ENCODE measurements at regions not wholly inside any gene's neighbourhood (a gene's known extent, or its start where the extent isn't known, plus 50 kb on each side); places are given as distances from the start of the nearest gene placed in this dataset.

DNA sequence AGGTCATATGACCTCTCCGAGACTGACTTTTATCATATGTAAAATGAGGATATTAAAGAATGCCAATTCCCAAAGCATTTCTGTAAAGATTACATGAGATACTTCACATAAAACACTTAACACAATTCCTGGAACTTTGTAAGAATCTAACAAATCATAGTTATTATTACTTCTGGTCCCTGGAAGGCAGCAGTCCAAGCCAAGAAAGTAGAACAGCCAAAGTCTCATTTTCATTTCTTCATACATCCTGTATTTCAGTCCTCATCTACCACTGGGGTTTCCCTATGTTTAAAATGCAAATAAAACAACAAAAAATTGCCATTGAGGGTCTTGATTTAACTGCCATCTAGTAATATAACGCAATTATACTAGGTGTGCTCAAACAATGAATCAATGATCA, 179.5 kb downstream of the MARCHF11 start:
- TF ChIP-seq EZH2 (IDR thresholded peaks at IDR 0.05; ENCODE audit: borderline replicate concordance) (no peak), EZH2phosphoT487 (IDR thresholded peaks at IDR 0.05; ENCODE audit: low read depth, severe bottlenecking, unreplicated experiment) (no peak)
- TF ChIP-seq, protein P1, sequence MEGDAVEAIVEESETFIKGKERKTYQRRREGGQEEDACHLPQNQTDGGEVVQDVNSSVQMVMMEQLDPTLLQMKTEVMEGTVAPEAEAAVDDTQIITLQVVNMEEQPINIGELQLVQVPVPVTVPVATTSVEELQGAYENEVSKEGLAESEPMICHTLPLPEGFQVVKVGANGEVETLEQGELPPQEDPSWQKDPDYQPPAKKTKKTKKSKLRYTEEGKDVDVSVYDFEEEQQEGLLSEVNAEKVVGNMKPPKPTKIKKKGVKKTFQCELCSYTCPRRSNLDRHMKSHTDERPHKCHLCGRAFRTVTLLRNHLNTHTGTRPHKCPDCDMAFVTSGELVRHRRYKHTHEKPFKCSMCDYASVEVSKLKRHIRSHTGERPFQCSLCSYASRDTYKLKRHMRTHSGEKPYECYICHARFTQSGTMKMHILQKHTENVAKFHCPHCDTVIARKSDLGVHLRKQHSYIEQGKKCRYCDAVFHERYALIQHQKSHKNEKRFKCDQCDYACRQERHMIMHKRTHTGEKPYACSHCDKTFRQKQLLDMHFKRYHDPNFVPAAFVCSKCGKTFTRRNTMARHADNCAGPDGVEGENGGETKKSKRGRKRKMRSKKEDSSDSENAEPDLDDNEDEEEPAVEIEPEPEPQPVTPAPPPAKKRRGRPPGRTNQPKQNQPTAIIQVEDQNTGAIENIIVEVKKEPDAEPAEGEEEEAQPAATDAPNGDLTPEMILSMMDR (IDR thresholded peaks at IDR 0.05; ENCODE audit: poor library complexity): no peak

All from hepatocyte (in vitro differentiated cells).